Fibroblast of villous mesenchyme (primary cell): ENCODE measurements at regions not wholly inside any gene's neighbourhood (a gene's known extent, or its start where the extent isn't known, plus 50 kb on each side); places are given as distances from the start of the nearest gene placed in this dataset.
A peak's percentile ranks its signal among the peaks of the same experiment; 100 is the strongest.

Experiments
- DNase-seq: peaks from one replicate; pipeline ENCODE4 v3.0.0-alpha.2; 2010; ENCODE audit warnings: low read depth
- H3K4me3 ChIP-seq: 2 replicates; pipeline ENCODE4 v1.5.1; 2011; ENCODE audit warnings: low read depth, mild to moderate bottlenecking, low read length
- TF ChIP-seq, protein P1 (sequence below): IDR thresholded peaks from 2 replicates; pipeline ENCODE4 v1.5.1; 2012; ENCODE audit warnings: low read depth, mild to moderate bottlenecking, low read length; ENCODE audit not compliant: insufficient read depth

DNA sequence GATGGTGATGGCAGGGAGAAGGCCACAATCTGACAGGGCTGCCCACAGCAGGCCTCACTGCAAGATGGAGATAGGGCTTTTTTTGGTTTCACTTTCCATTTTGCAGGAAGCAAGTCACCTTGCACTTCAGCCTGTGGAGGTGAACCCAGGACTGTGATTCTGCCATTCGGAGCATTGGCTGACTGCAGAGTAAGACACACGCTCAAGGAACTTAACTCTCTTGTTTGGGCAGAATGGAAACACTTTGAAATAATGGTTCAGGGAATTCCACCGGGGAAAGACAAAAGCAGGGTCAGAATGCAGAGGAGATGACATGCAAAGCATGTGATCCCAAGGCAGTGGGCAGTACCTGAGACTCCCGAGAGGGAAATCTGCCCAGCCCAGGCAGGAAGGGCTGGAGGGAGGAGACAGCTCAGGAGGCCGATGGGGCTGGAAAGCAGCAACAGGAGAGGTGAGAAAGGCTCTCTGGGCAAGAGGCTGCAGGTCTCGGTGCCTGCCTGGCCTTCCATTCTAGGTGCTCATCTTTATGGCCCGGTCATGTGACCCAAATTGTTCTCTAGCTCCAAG lies 58.7 kb upstream of the PRMT8 start:
- H3K4me3 ChIP-seq, result no peak overlapping the region
- DNase-seq, result peak; percentile 3
- TF ChIP-seq, protein P1, sequence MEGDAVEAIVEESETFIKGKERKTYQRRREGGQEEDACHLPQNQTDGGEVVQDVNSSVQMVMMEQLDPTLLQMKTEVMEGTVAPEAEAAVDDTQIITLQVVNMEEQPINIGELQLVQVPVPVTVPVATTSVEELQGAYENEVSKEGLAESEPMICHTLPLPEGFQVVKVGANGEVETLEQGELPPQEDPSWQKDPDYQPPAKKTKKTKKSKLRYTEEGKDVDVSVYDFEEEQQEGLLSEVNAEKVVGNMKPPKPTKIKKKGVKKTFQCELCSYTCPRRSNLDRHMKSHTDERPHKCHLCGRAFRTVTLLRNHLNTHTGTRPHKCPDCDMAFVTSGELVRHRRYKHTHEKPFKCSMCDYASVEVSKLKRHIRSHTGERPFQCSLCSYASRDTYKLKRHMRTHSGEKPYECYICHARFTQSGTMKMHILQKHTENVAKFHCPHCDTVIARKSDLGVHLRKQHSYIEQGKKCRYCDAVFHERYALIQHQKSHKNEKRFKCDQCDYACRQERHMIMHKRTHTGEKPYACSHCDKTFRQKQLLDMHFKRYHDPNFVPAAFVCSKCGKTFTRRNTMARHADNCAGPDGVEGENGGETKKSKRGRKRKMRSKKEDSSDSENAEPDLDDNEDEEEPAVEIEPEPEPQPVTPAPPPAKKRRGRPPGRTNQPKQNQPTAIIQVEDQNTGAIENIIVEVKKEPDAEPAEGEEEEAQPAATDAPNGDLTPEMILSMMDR, result no peak

- TF ChIP-seq, protein P1, result no peak
- DNase-seq, result no peak
- H3K4me3 ChIP-seq, result no peak overlapping the region
Observed at GRCh38 chr12:3432868-3433267, 58.1 kb upstream of the PRMT8 start.

DNA sequence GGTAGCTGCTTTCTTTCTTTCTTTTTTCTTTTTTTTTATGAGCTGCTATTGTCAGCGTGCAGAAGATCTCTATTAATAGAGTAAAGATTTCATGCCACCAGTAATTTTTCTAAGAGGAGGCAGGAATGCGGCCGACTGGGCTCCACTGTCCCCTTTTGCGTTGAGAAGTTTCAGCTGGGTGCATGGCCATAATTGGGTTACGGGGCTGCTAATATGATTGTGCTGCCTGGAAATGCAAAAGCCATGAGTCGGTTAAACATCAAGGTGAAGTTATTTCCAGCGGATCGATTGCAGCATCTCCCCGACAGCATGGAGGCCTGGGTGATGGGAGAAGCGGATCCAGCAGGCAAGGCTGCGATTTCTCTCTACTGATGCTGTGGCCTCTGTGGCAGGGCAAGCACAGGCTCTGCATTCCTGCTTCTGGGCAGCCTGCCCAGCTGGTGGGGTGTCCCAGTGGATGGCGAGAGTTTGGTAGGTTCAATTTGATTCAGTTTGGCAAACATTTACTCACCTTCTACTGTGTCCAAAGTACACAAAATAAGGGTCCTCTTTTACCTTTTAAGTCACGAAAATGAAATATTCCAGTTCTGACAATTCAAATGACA lies 54.4 kb upstream of the PRMT8 start:
- TF ChIP-seq, protein P1, result no peak
- H3K4me3 ChIP-seq, result no peak overlapping the region
- no peak for DNase-seq

GRCh38 chr12:3437986-3438385 lies 53.0 kb upstream of the PRMT8 start:
- no peak overlapping the region for H3K4me3 ChIP-seq
- TF ChIP-seq, protein P1, result no peak
- no peak for DNase-seq

- TF ChIP-seq, protein P1, result no peak
- no peak for DNase-seq
- no peak overlapping the region for H3K4me3 ChIP-seq
Observed at GRCh38 chr12:3438401-3438800, 52.6 kb upstream of the PRMT8 start.
